Stimulated activated CD8-positive, alpha-beta memory T cell treated with anti-CD3 and anti-CD28 coated beads, Interleukin-7, amount 100 ng/mL, for 1 hour (primary cell): ENCODE measurements at regions not wholly inside any gene's neighbourhood (a gene's known extent, or its start where the extent isn't known, plus 50 kb on each side); places are given as distances from the start of the nearest gene placed in this dataset.

Experiments
- DNase-seq, 2 donors: peaks; one replicate each; pipeline ENCODE4 v3.0.0-alpha.2; 2020; ENCODE audit warnings: low read depth in 2 of 2

DNA sequence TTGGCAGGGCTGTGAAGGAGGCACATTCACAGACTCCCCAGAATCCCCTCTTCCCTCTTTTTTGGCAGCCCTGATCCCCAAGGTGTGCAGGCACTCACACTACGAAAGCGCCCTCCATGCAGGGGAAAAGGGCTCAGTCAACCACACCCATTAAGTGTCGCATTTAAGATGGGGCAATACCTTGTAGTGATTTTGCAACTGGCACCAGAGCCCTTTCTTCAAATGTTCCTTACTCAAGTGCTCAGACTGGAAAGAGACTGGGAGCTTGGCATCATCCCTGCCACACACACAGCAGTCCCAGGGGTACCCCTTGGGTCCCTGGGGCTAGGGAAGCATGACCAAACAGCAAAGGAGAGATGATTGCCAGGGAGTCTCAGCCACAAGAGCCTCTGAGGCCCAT lies 190.1 kb downstream of the HAUS1 start:
- DNase-seq: no peak

DNA sequence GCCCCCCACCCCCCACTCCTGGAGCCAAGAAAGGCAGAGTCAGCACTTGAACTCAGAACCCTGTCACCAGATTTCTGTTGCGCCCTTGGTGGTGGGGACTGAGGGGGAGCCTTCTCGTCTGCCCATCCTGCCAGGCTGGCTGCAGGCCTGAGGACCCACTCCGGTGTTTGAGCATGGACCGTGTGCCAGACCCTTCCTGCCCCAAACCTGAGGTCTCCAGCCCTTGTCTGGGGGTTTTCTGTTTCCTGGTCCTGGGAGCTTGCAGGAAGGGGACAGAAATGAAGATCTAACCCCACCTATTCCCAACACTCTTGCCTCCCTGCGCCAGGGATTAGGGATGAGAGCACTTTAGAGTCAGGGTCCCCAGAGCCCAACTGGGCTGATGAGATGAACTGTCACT lies 190.6 kb downstream of the HAUS1 start:
- DNase-seq: no peak

DNA sequence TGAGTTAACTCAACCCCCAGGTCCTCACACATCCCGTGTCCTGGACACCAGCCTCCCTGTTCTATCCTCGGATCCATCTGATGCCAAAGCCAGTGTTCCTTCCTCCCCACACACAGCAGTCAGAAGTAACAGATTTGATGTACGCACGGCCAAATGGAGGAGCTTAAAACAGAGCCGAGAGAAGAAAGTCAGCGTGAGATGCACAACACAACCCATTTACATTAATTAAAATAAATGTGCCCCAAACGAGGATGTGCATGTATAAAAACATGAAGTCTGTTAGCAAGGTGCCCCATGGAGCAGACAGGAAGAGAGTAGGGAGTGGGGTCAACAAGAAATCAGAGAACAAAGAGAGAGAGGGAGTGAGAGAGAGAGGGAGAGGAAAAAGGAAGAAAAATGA lies 191.2 kb downstream of the HAUS1 start:
- DNase-seq: no peak

DNA sequence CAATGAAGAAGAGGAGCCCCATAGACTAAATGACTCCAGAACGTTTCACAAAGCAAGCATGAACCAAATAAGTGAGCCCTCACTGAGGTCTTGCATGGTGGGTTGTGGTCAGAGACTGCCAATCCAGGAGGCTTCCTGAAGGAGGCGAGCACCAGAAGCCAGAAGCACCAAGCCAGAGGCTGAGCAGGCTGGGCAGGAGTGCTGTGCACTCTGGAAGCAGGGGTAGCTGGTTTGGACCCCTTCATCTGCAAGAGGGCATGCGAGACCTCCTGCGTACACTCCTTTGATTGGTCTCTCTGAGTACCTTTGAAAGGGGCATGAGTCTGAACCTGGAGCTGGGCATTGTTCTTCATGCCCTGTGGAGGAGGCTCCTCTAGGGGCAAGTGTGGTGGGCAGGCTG lies 192.5 kb downstream of the HAUS1 start:
- no peak for DNase-seq

DNA sequence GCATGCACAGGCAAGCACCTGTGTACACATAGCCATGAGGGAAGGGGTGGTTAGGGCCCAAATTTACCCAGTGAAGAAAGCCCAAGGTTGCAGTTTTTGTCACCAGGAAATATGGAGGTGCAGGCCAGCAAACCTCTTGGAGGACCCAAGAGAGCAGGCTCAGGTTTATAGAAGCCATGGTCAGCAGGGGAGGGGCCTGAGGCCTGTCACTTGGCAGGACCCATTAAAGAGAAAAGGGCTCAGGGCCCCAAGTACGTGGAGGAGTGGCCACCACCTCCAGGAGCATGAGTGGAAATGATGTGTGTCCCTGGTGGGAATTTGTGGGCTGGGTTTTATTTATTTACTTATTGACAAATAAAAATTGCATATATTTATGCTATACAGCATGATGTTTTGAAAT lies 192.9 kb downstream of the HAUS1 start:
- no peak for DNase-seq

DNA sequence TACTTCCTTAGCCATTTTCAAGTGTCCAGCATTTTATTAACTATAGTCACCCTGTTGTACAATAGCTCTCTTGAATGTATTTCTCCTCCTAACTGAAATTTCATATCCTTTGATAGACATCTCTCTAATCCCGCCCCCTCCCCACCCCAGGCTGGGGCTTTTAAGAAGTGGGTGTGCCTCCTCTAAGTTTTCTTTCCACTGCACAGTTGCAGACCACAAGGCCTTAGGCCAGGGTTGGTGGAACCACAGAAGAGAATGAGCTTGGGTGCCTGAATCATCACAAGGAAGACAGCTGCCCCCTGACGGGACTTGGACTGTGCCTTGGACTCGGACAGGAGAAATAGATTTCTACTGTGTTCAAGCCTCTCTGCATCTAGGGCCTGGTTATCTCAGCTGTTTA lies 193.4 kb downstream of the HAUS1 start:
- DNase-seq: no peak

DNA sequence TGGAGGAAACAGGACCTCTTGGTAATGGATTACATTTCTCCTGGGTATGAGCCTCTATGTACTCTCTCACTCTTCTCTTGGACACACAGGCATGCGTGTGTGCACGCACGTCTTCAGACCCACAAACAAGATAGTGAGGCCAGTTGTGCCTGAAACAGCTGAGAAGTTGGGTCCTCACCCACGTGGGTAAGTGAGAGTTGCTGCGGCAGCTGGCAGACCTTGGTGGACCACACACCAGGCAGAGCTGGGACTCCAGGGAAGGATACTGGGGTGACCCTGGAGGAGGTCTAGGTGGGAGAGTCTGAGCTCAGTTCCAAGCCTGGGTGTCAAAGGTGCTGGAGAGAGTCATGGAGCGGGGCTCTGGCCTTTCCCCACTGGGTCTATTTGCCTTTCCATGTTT lies 194.3 kb downstream of the HAUS1 start:
- DNase-seq: no peak

DNA sequence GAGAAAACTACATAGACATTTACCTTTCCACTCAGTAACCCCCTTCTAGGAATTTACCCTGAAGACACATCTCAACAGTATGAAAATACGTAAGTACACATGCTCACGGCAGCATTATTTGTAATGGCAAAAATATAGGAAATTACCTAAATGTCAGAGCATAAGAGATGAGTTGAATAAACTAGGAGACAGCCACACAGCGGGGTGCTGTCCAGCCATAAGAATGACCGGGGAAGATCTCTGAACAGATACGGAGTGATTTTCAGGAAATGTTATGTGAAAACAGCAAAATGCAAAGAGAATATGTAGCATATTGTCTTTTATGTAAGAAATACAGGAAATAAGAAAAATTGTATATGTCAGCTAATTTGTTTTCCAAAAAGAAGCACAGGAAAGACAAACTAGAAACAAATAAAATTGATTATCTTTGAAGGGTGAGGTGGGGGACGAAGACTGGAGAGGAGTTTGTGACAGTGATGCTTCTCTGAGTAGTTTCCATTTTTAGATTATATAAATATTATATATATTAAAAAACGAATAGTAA lies 195.4 kb downstream of the HAUS1 start:
- DNase-seq: no peak

DNA sequence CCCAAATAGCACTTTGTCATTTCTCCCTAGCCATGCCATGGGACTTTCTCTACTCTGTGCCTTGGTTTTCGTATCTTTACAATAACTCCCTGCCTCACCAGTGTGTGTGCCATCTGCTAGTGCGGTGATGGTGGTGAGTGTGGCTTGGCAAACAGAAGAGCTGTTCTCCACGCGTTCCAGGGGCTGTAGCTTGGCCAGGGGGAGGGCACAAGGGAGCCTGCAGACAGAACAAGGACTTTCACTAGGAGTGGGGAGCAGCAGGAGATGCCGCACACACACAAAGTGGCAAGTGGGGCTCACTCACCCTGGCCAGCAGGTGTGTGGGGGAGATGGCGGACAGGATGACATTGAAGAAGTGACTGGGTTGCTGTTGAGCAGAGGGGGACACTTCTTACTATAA lies 196.9 kb downstream of the HAUS1 start:
- no peak for DNase-seq

DNA sequence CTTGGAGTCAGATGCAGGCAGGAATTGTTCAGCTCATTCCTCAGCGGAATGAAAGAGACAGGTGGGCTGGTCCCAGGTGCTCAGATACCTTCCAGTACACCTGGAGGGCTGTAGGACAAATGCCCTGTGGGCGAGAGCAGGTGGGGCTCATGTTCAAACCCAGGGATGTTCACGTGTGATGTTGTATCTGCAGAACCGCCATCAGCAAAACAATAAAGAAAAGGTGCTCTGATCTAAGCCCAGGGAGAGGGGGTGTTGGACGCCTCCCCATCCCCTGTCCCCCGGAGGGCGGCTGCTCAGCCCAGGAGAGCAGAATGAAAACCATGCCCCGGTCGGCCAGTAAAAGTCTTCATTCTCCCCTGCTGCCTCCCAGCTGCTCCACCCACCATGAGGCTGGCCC lies 197.4 kb downstream of the HAUS1 start:
- no peak for DNase-seq

DNA sequence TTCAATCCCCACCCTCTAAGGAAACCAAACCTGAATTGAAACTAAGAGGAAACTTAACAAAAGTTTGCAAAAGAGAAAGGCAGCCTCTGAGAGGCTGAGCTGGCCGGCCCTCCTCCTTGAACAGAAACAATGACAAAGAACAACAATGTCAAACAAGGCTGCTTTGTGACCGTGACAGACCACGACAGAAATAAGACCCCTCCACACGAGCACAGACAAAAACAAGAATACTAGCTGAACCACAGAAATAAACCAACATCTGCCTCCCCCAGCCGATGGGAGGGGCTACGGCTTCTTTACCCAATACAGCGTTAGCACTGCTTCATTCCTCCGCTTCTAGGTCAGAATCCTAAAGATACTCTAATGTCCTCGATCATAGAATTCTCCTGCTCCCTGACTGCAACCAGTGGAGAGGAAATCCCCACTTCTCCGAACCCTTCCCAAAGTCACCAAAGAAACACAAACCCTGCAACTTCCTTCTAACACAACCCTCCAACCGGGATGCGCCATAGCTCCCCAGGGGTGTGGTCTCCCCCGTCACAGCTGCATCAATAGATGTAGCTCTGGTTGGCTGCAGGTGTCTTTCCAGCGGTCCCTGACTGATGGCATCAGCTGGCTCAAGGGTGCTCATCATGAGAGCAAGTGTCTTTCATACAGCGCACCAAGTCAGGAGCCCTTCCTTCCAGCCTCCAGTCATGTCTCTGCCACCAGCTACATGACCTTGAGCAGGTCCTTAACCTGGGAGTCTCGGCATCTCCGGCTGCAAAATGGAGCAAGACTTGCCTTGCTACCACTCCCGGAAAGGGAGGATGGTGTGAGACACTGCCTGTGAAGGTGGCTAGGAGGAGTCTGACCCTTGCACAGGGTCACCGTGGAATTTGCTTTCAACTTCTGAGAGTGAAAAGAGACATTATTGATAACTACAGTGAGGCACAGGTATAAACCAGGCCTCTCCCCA lies 198.6 kb downstream of the HAUS1 start:
- no peak for DNase-seq

DNA sequence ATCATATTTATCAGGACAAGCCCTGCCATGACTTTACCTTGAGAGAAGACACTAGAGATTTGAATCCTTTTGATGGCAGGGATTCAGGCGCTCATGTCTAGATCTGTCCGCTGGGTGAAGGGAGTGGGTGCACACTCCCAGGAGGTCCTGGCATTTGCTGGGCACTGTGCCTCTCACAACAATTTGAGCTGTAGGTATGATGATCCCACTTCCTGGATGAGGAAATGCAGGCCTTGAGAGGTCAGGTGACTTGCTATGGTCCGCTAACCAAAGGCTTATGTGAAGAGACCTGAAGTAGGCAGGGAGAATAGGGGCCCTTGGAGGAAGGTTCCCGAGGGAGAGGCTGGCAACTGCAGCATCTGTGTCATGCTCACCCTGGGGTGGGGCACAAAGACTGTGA lies 206.1 kb downstream of the HAUS1 start:
- no peak for DNase-seq

DNA sequence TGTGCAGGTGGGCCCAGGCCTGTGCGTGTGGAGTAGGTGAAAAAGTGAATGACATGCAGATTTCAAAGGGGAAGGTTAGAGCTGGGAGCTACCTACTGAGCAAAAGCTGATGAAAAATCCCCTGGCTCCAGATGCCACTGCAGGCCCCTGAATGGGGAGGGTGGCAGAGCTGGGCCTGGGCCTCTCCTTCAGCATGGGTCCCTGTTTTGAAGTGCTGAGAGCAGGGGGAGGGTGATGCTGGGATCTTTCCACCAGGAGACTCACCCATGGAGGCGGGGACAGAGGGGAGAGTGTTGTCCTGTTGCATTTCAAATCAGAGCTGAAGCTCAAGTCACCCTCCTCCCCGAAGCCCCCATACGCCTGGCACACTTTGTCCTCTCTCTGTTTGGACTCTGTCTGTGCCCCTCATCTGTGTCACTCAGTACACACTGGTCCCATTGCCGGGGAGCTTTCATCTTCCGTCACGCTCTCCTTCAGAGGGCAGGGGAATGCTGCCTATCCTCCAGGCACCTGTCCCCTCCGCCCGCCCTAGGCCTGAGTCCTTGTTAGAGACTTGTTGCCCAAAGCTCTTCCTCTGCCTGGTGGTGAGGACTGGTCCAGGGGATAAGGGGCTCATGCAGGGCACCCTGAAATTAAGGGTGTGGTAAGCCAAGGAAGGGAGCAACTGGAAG lies 206.6 kb downstream of the HAUS1 start:
- no peak for DNase-seq

DNA sequence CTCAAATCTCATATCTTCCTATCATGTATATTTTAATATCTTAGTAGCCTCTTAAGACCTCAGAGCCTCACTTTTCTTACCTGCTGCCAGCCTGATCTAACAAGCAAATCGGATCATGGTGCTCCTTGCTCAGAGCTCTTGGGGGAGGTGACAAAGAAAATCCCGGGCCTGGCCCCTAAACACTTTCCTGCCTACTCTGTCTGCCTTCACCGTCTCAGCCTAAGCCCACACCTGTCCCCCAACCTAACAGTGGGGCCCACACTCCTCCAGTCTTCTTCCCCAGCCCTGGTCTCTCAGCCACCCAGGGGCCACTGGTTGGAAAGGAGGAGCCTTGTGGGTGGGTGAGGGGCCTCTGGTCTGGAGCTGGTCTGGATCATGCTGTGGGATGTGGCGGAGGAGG lies 207.3 kb downstream of the HAUS1 start:
- DNase-seq: no peak

DNA sequence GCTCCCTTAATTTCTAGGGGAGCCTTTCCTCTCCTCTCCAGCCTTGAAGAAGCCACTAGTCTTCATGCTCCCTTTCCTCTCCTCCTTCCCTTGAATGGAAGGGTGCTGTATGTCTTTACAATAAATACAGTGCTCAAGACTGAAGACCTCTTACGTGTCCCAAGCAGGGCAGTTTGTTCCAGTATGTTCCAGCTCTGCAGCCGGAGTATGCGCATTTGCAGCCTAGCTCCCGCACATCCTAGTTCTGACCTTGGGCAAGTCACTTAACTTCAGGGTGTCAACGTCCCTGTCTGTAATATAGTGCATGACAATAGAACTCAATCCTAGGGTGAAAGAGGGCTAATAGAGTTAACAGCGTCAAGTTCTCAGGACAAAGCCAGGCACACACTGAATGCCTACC lies 208.0 kb downstream of the HAUS1 start:
- no peak for DNase-seq

DNA sequence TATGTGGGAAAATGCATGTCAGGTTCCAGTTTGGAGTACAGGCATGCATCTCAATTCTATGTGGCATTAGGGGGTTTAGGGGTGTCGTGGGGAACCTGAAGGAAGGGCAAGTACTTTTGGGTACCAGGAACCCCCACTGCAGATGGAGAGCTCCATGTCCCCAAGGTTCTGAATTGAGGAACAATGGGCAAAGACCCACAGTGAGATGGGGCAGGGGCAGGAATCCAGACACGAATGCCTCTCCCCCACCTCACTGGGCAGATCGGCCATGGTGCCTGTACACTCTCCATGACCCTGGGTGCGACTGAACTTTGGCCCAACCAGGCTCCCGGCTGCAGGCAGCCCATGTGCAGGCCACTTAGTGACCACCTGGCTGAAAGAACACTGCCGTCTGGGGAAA lies 209.3 kb downstream of the HAUS1 start:
- no peak for DNase-seq

DNA sequence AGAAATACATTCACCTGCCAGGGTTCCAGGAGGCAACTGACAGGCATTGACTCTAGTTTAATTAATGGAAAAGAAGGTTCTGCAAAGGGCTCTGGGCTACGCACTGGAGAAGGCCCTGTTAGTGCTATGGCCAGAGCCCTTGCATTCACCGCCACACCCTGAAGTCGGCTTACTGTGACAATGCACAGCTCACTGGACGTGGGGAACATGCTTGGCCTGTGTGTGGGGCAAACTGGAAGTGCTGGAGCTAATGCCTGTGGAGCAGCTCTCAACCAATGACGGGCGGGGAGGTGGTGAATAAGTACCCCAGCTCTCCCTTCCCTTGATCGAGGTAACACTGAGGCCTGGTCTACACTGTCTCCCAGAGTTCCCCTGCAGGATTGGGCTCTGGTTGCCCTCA lies 209.8 kb downstream of the HAUS1 start:
- no peak for DNase-seq

DNA sequence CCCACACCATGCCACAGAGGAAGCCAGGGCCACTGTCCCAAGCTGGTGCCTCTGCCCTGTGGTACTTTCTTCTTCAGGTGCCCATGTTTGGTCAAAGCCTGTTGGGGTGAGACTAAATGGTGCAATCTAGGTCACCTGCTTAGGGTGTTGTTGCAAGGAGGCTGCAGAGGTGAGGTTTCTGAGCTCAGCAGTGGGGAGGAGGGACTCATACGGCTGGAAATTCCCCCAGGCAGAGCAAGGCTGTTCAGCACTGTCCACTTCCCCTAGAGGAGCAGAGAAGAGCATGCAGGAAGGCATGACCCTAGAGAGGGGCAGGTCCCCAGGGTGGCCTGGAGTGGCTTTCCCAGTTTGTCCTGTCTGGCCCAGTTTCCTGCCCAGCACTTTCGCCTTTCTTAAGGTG lies 211.0 kb downstream of the HAUS1 start:
- DNase-seq: no peak

DNA sequence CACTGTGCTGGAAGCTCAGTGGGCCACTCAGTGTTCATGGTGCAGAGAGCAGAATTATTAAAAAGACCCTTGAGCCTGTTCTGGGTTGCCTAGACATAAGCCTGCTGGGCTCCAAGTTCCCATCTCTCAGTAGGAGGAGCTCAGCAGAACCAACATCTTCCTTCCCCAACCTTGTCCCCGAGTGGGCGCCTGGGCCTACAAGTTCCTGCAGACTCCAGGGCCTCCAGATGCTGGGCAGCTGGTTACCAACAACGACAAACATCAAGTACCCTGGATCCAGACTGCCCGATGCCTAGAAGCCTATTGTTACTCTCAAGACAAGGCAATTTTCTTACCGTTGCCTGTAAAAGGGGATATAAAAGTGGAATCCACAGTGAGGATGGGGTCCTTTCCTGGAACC lies 214.2 kb downstream of the HAUS1 start:
- DNase-seq: no peak

DNA sequence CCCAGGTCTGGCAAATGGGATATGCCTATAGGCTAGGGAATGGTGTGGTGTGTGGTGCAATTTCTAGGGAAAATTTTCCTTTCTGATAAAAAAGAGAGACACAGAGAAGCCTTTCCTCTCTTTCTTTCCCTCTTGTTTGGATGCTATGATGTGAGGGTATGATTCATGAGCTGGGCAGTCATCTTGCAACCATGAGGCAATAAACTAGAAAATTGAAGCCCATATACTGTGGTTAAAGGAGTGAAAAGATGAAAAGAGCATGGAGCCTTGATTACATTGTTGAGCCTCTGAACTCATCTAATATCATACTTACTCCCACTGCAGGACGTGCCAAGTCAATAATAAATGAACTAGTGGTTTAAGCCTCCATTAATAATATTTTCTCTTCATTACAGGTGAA lies 215.6 kb downstream of the HAUS1 start:
- DNase-seq: no peak

DNA sequence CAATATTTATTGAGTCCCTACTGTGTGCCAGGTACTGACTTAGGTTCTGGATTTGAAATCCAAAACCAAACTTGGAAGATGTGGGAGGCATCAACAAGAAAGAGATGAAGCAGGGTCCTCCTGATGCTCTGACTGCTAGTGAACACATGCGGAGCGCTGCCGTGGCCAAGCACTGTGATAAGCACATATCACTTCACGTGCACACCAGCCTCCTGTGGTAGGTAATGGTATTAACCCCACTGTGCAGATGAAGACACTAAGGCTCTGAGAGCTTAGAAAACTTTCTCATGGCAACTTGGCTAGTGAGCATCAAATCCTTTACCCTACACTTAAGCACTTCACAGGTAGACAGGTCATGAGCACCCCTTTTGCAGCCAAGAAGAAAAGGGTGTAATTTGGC lies 216.1 kb downstream of the HAUS1 start:
- DNase-seq: no peak

DNA sequence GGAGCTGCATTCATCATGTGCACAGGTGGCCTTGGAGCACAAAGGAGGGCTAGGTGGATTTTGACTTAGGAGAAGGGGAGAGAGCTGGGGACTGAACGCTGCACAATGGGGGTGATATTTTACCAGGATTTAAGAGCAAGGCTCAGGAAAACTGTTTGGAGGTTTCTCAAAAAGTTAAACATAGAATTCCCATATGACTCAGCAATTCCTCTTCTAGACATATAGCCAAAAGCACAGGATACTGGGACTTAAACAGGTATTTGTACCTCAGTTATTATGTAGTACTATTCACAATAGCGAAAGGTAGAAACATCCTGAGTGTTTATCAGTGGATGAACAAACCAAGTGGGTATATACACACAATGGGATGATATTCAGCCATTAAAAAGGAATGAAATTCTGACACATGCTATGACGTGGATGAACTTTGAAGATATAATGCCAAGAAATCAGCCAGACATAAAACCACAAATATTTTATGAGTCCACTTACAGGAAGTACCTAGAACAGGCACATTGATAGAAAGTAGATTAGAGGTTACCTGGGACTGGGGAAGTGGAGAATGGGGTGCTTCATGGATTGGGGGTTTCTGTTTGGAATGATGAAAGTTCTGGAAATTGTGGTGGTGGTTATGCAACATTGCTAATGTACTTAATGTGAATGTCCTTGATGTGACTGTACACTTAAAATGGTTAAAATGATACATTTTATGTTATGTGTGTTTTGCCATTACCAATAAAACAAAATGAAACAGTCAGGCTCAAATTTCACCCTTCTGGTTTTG lies 216.9 kb downstream of the HAUS1 start:
- no peak for DNase-seq
